Ovary (tissue), 7 donors: ENCODE measurements at regions not wholly inside any gene's neighbourhood (a gene's known extent, or its start where the extent isn't known, plus 50 kb on each side); places are given as distances from the start of the nearest gene placed in this dataset.

ENCODE experiments used
- DNase-seq, 5 donors: peaks; one replicate each; pipeline ENCODE4 v3.0.0-alpha.2; 2019 to 2020
- H3K27ac ChIP-seq, 2 donors: fragments of 200-600 bp; one replicate each; pipeline versions ENCODE4 v1.5.1 to v1.8.0; 2019 to 2022
- H3K27me3 ChIP-seq: fragments of 200-600 bp; one replicate; pipeline ENCODE4 v1.8.0; 2022
- H3K36me3 ChIP-seq: fragments of 200-600 bp; sonication (generic); one replicate; pipeline ENCODE4 v1.5.1; 2019
- H3K4me1 ChIP-seq: one replicate; pipeline ENCODE4 v1.8.1; 2013; ENCODE audit warnings: mild to moderate bottlenecking, moderate library complexity; ENCODE audit not compliant: insufficient read depth
- H3K4me3 ChIP-seq: fragments of 200-600 bp; sonication (generic); one replicate; pipeline ENCODE4 v1.5.1; 2017
- H3K9me3 ChIP-seq, 2 donors: fragments of 200-600 bp in 1 of 2; sonication (generic) in 1 of 2; one replicate each; pipeline versions ENCODE4 v1.5.1 to v1.8.1; 2013 to 2019; ENCODE audit warnings: mild to moderate bottlenecking in 1 of 2, moderate library complexity in 1 of 2
- EP300 ChIP-seq: sonication (generic); formaldehyde crosslinking; IDR thresholded peaks from one replicate; pipeline ENCODE4 v1.6.1; 2017; ENCODE audit warnings: antibody characterized with exemption
- POLR2A ChIP-seq: fragments of 450-650 bp; IDR thresholded peaks from one replicate; pipeline ENCODE4 v1.6.1; 2017; ENCODE audit warnings: antibody characterized with exemption, mild to moderate bottlenecking, moderate library complexity
- WGBS, 3 donors: extraction: QIAGEN DNeasy Blood & Tissue Kit in 1 of 3; methylation state at CpG; one replicate each; pipeline versions ENCODE4 v1.1.5 to v1.1.7; 2013 to 2017; 5-methylcytosine and 5-hydroxymethylcytosine counted together
- intact Hi-C, 4 donors: fragments of 100-400 bp; cut with DNase I; formaldehyde crosslinking; loops; one replicate each; pipeline versions ENCODE4 v1.11.0 to v1.15.1; 2022 to 2023
- TF ChIP-seq, protein P1 (sequence below), 3 donors: fragments of 450-650 bp in 2 of 3; fragments of 200-600 bp in 1 of 3; IDR thresholded peaks; one replicate each; pipeline versions ENCODE4 v1.5.1 to v1.8.0; 2016 to 2022; ENCODE audit warnings: antibody characterized with exemption in 3 of 3, mild to moderate bottlenecking in 1 of 3
- donor health status: DM: no; HTN: no; CAD: no; lungs with moderate emphysema.
- donor health status: DM: no; HTN: no; CAD: no.
- donor health status: Bipolar disorder and iron deficiency.
- donor health status: DM: no; HTN: no; CAD: no.
- donor health status: DM: yes; HTN: yes; CAD: no.

- no peaks in the 10 kb centered on the region for H3K36me3 ChIP-seq
- no peaks in the 10 kb centered on the region for H3K27me3 ChIP-seq
- TF ChIP-seq EP300 (no peak), POLR2A (no peak)
- TF ChIP-seq, protein P1, sequence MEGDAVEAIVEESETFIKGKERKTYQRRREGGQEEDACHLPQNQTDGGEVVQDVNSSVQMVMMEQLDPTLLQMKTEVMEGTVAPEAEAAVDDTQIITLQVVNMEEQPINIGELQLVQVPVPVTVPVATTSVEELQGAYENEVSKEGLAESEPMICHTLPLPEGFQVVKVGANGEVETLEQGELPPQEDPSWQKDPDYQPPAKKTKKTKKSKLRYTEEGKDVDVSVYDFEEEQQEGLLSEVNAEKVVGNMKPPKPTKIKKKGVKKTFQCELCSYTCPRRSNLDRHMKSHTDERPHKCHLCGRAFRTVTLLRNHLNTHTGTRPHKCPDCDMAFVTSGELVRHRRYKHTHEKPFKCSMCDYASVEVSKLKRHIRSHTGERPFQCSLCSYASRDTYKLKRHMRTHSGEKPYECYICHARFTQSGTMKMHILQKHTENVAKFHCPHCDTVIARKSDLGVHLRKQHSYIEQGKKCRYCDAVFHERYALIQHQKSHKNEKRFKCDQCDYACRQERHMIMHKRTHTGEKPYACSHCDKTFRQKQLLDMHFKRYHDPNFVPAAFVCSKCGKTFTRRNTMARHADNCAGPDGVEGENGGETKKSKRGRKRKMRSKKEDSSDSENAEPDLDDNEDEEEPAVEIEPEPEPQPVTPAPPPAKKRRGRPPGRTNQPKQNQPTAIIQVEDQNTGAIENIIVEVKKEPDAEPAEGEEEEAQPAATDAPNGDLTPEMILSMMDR (IDR thresholded peaks at IDR 0.05), result no peak
- no peak for DNase-seq
- no peaks in the 10 kb centered on the region for H3K9me3 ChIP-seq
- no peaks in the 10 kb centered on the region for H3K4me1 ChIP-seq
- intact Hi-C loops, result no loop called here
- H3K27ac ChIP-seq, result no peak overlapping the region
- H3K4me3 ChIP-seq, result no peak overlapping the region
- 83 to 92% (median 86%) methylated on average over 10 of the region's 10 CpGs for WGBS, 3 donors
These were observed 130.5 kb downstream of the MAF start for GRCh38 chr16:79469999-79470398.

DNA sequence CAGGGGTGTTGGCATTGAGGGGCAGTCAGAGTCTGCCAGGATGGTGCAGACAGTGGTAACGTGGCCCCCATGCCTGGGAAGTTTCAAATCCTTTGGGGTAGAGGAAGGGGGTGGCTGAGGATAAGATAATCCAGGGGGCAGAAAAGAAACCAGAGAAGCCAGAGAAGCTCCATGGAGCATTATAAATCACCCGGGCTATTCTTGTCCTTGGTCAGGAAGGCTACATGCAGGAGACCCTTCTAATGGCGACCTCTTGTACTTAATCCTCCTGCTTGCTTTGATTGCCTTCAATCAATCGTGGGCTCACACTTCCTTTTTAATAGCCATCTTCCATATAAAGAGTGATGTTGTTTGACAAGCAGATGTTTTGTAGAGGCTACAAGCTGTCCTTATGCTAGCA lies 131.9 kb downstream of the MAF start:
- H3K4me1 ChIP-seq, result no peaks in the 10 kb centered on the region
- intact Hi-C loops, result no loop called here
- no peaks in the 10 kb centered on the region for H3K9me3 ChIP-seq
- no peaks in the 10 kb centered on the region for H3K36me3 ChIP-seq
- no peak overlapping the region for H3K4me3 ChIP-seq
- H3K27me3 ChIP-seq, result no peaks in the 10 kb centered on the region
- no peak for TF ChIP-seq POLR2A
- no peak for TF ChIP-seq EP300
- TF ChIP-seq, protein P1 (IDR thresholded peaks at IDR 0.05), result no peak
- 81 to 89% (median 82%) methylated on average over 4 of the region's 4 CpGs for WGBS, 3 donors
- no peak for DNase-seq
- H3K27ac ChIP-seq, result no peak overlapping the region

- TF ChIP-seq POLR2A, result no peak
- TF ChIP-seq EP300, result no peak
- TF ChIP-seq, protein P1 (IDR thresholded peaks at IDR 0.05), result no peak
- Histone ChIP-seq H3K4me3 (no peak overlapping the region), H3K27ac (no peak overlapping the region), H3K36me3 (no peaks in the 10 kb centered on the region), H3K9me3 (no peaks in the 10 kb centered on the region), H3K4me1 (no peaks in the 10 kb centered on the region), H3K27me3 (no peaks in the 10 kb centered on the region)
- DNase-seq, result no peak
- intact Hi-C loops, result no loop called here
- WGBS, 3 donors, result 64 to 73% (median 67%) methylated on average over 10 of the region's 10 CpGs
These were observed 132.4 kb downstream of the MAF start for GRCh38 chr16:79468121-79468552.

GRCh38 chr16:79466111-79466510 lies 134.4 kb downstream of the MAF start:
- intact Hi-C loops, result no loop called here
- no peaks in the 10 kb centered on the region for H3K4me1 ChIP-seq

More at GRCh38 chr16:79466111-79466510, 134.4 kb downstream of the MAF start:
- H3K27me3 ChIP-seq, result no peaks in the 10 kb centered on the region
- no peak overlapping the region for H3K4me3 ChIP-seq
- no peaks in the 10 kb centered on the region for H3K9me3 ChIP-seq
- H3K27ac ChIP-seq, result no peak overlapping the region
- no peak for DNase-seq
- H3K36me3 ChIP-seq, result no peaks in the 10 kb centered on the region
- WGBS, 3 donors, result 84 to 94% (median 89%) methylated on average over 2 of the region's 2 CpGs
- no peak for TF ChIP-seq POLR2A
- TF ChIP-seq, protein P1 (IDR thresholded peaks at IDR 0.05), result no peak
- no peak for TF ChIP-seq EP300
